Loucy (cell line): ENCODE measurements at regions not wholly inside any gene's neighbourhood (a gene's known extent, or its start where the extent isn't known, plus 50 kb on each side); places are given as distances from the start of the nearest gene placed in this dataset.

ENCODE experiments used
- H2AFZ ChIP-seq: fragments of 200-600 bp; sonication (generic); 2 replicates; pipeline ENCODE4 v1.6.0; 2016; ENCODE audit warnings: antibody characterized with exemption, mild to moderate bottlenecking, low read length, moderate library complexity
- H3F3A ChIP-seq: fragments of 200-600 bp; 2 replicates; pipeline ENCODE4 v1.6.0; 2016; ENCODE audit warnings: antibody characterized with exemption, low read depth, mild to moderate bottlenecking
- H3K27me3 ChIP-seq: fragments of 200-600 bp; sonication (generic); 2 replicates; pipeline ENCODE4 v1.6.1; 2014; ENCODE audit warnings: low read length, mild to moderate bottlenecking; ENCODE audit not compliant: insufficient read depth, poor library complexity, severe bottlenecking
- H3K36me3 ChIP-seq: fragments of 200-600 bp; sonication (generic); 2 replicates; pipeline ENCODE4 v1.6.1; 2016; ENCODE audit warnings: low read length; ENCODE audit not compliant: insufficient read depth
- H3K4me1 ChIP-seq: fragments of 200-600 bp; sonication (generic); 2 replicates; pipeline ENCODE4 v1.5.1; 2014; ENCODE audit warnings: low read length, mild to moderate bottlenecking; ENCODE audit not compliant: insufficient read depth, poor library complexity, severe bottlenecking
- H3K4me2 ChIP-seq: fragments of 200-600 bp; sonication (generic); 2 replicates; pipeline ENCODE4 v1.6.0; 2014; ENCODE audit warnings: antibody characterized with exemption, low read length, low read depth, mild to moderate bottlenecking; ENCODE audit not compliant: poor library complexity, severe bottlenecking
- H3K4me3 ChIP-seq: fragments of 200-600 bp; sonication (generic); 2 replicates; pipeline ENCODE4 v1.5.1; 2014; ENCODE audit warnings: low read length, mild to moderate bottlenecking, mixed read lengths; ENCODE audit not compliant: poor library complexity, severe bottlenecking
- H3K79me2 ChIP-seq: fragments of 200-600 bp; sonication (generic); 2 replicates; pipeline ENCODE4 v1.6.1; 2014; ENCODE audit warnings: low read length; ENCODE audit not compliant: insufficient read depth
- H3K9ac ChIP-seq: fragments of 200-600 bp; sonication (generic); 2 replicates; pipeline ENCODE4 v1.6.0; 2014; ENCODE audit warnings: mild to moderate bottlenecking, low read depth, low read length, moderate library complexity; ENCODE audit not compliant: poor library complexity, severe bottlenecking
- H3K9me2 ChIP-seq: fragments of 200-600 bp; sonication (generic); replicated peaks from 2 replicates; pipeline ENCODE4 v1.6.1; 2016; ENCODE audit warnings: low read depth, low read length, mixed read lengths
- H3K9me3 ChIP-seq: fragments of 200-600 bp; sonication (generic); 2 replicates; pipeline ENCODE4 v1.6.1; 2014; ENCODE audit warnings: mild to moderate bottlenecking, antibody characterized with exemption, low read length, low read depth; ENCODE audit not compliant: insufficient read depth
- H4K20me1 ChIP-seq: fragments of 200-600 bp; sonication (generic); 2 replicates; pipeline ENCODE4 v1.6.0; 2014; ENCODE audit warnings: antibody characterized with exemption, low read length, mild to moderate bottlenecking; ENCODE audit not compliant: insufficient read depth, poor library complexity, severe bottlenecking
- CTCF ChIP-seq: fragments of 200-600 bp; sonication (generic); conservative IDR thresholded peaks from 2 replicates; pipeline ENCODE4 v1.5.1; 2014; ENCODE audit warnings: mild to moderate bottlenecking, antibody characterized with exemption, low read length
- EZH2phosphoT487 ChIP-seq: fragments of 200-600 bp; IDR thresholded peaks from 2 replicates; pipeline ENCODE4 v1.6.1; 2018; ENCODE audit warnings: antibody characterized with exemption, mild to moderate bottlenecking, moderate library complexity, borderline replicate concordance

GRCh38 chr1:182143154-182143657, 81.7 kb upstream of the ZNF648 start:
- H3K4me1 ChIP-seq = peaks cover 35% of the 10 kb centered on the region
- peak overlapping the region; percentile 50 for H3K9ac ChIP-seq

GRCh38 chr1:182142621-182143020, 81.1 kb upstream of the ZNF648 start:
- Histone ChIP-seq H3K9ac (no peak overlapping the region), H3K9me2 (no peaks in the 10 kb centered on the region), H2AFZ (no peak overlapping the region), H3F3A (no peaks in the 10 kb centered on the region), H3K4me1 (peaks cover 41% of the 10 kb centered on the region), H3K4me3 (no peak overlapping the region), H3K9me3 (no peaks in the 10 kb centered on the region), H4K20me1 (no peaks in the 10 kb centered on the region), H3K4me2 (no peak overlapping the region), H3K36me3 (no peaks in the 10 kb centered on the region), H3K79me2 (no peaks in the 10 kb centered on the region), H3K27me3 (no peaks in the 10 kb centered on the region)
- TF ChIP-seq EZH2phosphoT487 = no peak
- no peak for TF ChIP-seq CTCF

More at GRCh38 chr1:182143154-182143657, 81.7 kb upstream of the ZNF648 start:
- Histone ChIP-seq H4K20me1 (no peaks in the 10 kb centered on the region), H3K79me2 (no peaks in the 10 kb centered on the region), H3K36me3 (no peaks in the 10 kb centered on the region), H3K4me3 (no peak overlapping the region), H3K4me2 (peak overlapping the region; percentile 46), H3F3A (no peaks in the 10 kb centered on the region), H3K9me3 (no peaks in the 10 kb centered on the region), H2AFZ (peak overlapping the region; percentile 77), H3K9me2 (no peaks in the 10 kb centered on the region), H3K27me3 (no peaks in the 10 kb centered on the region)
- TF ChIP-seq EZH2phosphoT487 (no peak), CTCF (peak; percentile 98)

- no peak overlapping the region for H3K4me2 ChIP-seq
- H3K4me3 ChIP-seq = no peak overlapping the region
- no peaks in the 10 kb centered on the region for H3K9me2 ChIP-seq
- H2AFZ ChIP-seq = no peak overlapping the region
- H3K27me3 ChIP-seq = no peaks in the 10 kb centered on the region
- peaks cover 52% of the 10 kb centered on the region for H3K4me1 ChIP-seq
- no peaks in the 10 kb centered on the region for H3K9me3 ChIP-seq
- TF ChIP-seq EZH2phosphoT487 = no peak
- TF ChIP-seq CTCF = no peak
- no peaks in the 10 kb centered on the region for H3F3A ChIP-seq
- H4K20me1 ChIP-seq = no peaks in the 10 kb centered on the region
- H3K36me3 ChIP-seq = no peaks in the 10 kb centered on the region
- H3K79me2 ChIP-seq = no peaks in the 10 kb centered on the region
- no peak overlapping the region for H3K9ac ChIP-seq
Observed at GRCh38 chr1:182141040-182141439, 79.5 kb upstream of the ZNF648 start.
